HEK293 (cell line): ENCODE measurements at regions not wholly inside any gene's neighbourhood (a gene's known extent, or its start where the extent isn't known, plus 50 kb on each side); places are given as distances from the start of the nearest gene placed in this dataset.

Experiments used
- ZNF10 ChIP-seq: fragments of 450-650 bp; formaldehyde crosslinking; IDR thresholded peaks from 2 replicates; pipeline ENCODE4 v1.5.1; 2017; ENCODE audit warnings: missing biosample characterization, missing genetic modification characterization
- ZNF121 ChIP-seq: fragments of 450-650 bp; formaldehyde crosslinking; IDR thresholded peaks from 2 replicates; pipeline ENCODE4 v1.5.1; 2016; ENCODE audit warnings: missing biosample characterization, missing genetic modification characterization
- TF ChIP-seq, protein P1 (sequence below): fragments of 450-650 bp; formaldehyde crosslinking; IDR thresholded peaks from 2 replicates; pipeline ENCODE4 v1.5.1; 2016; ENCODE audit warnings: missing biosample characterization, missing genetic modification characterization

DNA sequence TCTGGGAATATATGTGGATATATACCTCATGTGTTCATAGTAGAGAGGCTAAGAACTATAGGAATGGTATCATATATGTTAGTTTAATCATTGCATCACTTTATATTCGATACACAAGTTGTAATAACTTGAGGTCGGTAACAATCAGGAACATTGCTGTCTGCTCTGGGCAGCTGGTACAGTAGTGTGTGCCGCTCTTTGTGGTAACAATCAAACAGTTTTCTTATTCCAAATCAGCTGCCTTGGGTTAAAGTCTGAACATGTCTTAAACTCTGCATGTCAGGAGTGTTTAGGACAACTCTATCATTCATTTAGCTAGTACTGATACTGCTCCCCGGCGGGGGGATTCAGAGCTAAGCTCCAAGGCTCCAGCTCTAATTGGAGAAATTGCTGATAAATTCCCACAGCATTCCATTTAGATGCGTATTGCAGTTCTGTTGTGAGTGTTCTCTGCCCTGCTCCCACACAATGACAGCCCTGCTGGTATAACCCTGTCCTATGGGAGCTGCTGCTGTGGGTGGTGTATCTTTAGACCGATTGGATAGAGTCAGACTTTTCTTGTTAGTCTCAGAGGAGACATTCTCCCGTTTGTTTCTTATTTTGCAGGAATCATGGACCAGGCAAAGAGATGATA, 707.5 kb upstream of the FZD8 start:
- TF ChIP-seq ZNF10 (no peak), ZNF121 (tag by site-specific recombination) (no peak)
- TF ChIP-seq, protein P1, sequence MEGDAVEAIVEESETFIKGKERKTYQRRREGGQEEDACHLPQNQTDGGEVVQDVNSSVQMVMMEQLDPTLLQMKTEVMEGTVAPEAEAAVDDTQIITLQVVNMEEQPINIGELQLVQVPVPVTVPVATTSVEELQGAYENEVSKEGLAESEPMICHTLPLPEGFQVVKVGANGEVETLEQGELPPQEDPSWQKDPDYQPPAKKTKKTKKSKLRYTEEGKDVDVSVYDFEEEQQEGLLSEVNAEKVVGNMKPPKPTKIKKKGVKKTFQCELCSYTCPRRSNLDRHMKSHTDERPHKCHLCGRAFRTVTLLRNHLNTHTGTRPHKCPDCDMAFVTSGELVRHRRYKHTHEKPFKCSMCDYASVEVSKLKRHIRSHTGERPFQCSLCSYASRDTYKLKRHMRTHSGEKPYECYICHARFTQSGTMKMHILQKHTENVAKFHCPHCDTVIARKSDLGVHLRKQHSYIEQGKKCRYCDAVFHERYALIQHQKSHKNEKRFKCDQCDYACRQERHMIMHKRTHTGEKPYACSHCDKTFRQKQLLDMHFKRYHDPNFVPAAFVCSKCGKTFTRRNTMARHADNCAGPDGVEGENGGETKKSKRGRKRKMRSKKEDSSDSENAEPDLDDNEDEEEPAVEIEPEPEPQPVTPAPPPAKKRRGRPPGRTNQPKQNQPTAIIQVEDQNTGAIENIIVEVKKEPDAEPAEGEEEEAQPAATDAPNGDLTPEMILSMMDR (tag by site-specific recombination) = no peak
